HG03378 (cell line): ENCODE measurements at regions not wholly inside any gene's neighbourhood (a gene's known extent, or its start where the extent isn't known, plus 50 kb on each side); places are given as distances from the start of the nearest gene placed in this dataset.
"Not testable (repeated sequence)": the region's sequence is repeated elsewhere in the genome, so short reads cannot be mapped to it uniquely, and the experiment has no call there.

Experiments used
- ATAC-seq: cut with Tn5 transposase; IDR thresholded peaks from one replicate; pipeline ENCODE4 v1.9.1; 2021; ENCODE audit warnings: mild to moderate bottlenecking, moderate library complexity; ENCODE audit not compliant: unreplicated experiment

GRCh38 chr5:96110300-96110699, 148.6 kb upstream of the ELL2 start:
- ATAC-seq, result no peak

DNA sequence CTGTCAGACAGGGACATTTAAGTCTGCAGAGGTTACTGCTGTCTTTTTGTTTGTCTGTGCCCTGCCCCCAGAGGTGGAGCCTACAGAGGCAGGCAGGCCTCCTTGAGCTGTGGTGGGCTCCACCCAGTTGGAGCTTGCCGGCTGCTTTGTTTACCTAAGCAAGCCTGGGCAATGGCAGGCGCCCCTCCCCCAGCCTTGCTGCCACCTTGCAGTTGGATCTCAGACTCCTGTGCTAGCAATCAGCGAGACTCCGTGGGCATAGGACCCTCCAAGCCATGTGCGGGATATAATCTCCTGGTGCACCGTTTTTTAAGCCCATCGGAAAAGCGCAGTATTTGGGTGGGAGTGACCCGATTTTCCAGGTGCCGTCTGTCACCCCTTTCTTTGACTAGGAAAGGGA, 147.0 kb upstream of the ELL2 start:
- ATAC-seq, result not testable (repeated sequence)

GRCh38 chr5:96103829-96104228, 142.2 kb upstream of the ELL2 start:
- ATAC-seq, result not testable (repeated sequence)

- ATAC-seq, result no peak
Measured at GRCh38 chr5:96101358-96102089, 139.9 kb upstream of the ELL2 start.

DNA sequence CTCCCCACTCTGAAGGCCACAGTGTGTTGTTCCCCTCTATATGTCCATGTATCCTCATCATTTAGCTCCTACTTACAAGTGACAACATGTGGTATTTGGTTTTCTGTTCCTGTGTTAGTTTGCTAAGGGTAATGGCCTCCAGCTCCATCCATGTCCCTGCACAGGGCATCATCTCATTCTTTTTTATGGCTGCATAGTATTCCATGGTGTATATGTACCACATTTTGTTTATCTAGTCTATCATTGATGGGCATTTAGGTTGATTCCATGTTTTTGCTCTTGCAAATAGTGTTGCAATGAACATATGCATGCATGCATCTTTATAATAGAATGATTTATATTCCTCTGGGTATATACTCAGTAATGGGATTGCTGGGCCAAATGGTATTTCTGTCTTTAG, 135.8 kb upstream of the ELL2 start:
- ATAC-seq, result not testable (repeated sequence)

- no peak for ATAC-seq
Measured at GRCh38 chr5:96096724-96097123, 135.1 kb upstream of the ELL2 start.

DNA sequence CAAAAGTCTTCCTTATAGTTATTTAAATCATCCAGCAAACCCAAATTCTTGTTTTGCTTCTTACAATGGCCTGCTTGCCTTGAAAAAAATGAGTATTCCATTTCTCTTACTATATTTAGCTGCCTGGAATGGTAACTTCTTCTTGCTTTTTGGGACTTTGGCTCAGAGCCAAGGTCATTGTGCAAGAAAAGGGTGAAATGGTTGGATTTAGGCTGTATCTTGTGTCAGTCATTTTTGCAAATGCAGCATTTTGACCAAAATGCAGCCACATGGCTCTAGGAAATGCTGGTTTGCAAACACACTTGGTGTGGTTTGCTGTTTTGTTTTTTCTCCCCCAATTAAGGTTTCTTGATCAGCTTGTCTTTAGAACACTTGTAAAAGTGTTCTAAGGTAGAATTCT, 133.3 kb upstream of the ELL2 start:
- ATAC-seq, result no peak

DNA sequence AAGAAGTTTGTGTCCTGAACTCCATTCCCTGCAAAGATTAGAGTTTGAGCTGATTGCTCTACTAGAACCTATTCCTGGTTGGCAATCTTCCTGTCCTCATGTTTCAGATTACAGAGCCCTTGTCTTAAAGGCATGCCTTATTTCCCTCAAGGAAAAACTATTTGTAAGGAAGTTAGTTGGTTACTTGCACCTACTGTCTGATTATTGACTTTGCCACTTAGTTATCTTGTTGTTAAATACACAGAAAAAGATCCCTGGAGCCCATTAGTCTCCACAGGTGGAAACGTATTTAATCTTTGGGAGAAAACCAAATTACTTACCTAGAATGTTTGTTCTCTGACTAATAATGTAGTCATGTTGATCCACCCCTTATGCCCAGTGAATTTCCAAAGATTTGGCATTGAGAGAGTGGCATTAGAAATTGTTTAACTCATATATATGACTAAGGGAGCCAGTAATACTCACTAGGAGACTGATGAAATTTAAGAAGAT, 132.3 kb upstream of the ELL2 start:
- ATAC-seq, result no peak

DNA sequence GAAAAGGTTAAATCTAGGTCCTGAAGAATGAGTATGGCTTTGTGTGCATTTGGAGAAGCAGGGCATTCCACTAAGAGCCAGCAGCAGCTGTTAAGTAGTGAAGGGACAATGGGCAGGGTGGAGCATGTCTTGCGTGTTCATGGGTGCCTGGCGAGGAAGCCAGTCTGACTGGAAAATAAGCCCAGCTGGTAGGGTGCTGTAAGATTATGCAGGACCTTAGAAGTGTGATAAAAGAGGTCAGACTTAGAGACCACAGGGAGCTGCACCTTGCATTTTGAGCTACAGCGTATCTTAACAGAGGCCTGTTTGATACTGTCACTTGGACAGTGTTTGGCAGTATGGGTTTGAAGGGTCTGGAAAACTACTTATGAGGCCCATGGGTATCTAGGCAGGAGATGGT, 131.7 kb upstream of the ELL2 start:
- no peak for ATAC-seq

- no peak for ATAC-seq
Measured at GRCh38 chr5:96091874-96092273, 130.2 kb upstream of the ELL2 start.

- ATAC-seq, result no peak
Measured at GRCh38 chr5:96090215-96090614, 128.6 kb upstream of the ELL2 start.

- no peak for ATAC-seq
Measured at GRCh38 chr5:96088706-96089498, 127.3 kb upstream of the ELL2 start.

DNA sequence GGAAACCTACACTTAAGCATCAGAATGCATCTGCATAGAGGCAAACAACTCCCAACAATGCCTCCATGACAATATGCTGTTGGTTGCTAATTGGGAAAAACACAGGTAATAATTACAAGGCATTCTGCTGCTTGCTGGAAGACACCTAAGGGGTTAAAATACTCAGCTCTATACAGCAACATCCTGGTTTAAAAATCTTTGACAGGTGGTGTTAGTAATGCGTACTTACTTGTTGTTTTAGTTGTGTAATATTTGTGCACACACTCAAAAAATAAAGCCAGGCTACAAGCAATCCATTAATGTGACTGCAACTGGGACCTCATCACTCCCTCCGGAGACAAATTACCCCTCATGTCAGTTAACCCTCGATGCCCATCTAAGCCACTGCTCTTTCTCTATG, 126.3 kb upstream of the ELL2 start:
- no peak for ATAC-seq

DNA sequence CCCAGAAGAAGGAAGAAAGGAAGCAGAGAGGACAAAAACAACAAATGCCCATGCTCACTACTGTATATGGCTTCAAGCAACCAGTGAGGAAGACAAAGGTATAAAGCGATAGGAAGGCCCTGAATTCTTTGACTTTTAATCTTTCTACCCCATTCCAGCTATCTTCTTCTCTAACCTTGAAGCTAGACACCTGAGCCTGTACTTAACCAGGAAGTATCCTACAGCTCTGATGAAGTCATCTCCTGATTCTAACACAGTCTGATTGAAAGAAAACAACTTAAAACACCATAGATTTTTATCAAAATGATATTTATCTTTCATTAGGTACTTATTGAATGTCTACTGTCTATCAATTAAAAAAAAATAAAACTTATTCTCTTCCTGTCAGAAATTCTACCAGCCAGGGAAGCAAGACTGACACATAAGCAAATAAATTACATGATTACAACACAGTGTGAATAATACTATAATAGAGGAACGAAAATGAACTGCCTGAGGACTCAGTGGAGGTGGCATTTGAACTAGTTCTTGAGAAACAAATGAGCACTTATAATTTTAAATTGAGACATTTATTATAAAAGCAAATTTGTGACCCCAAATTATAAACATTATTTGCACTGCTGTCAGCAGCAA, 123.3 kb upstream of the ELL2 start:
- ATAC-seq, result no peak

GRCh38 chr5:96083361-96083881, 121.8 kb upstream of the ELL2 start:
- no peak for ATAC-seq

DNA sequence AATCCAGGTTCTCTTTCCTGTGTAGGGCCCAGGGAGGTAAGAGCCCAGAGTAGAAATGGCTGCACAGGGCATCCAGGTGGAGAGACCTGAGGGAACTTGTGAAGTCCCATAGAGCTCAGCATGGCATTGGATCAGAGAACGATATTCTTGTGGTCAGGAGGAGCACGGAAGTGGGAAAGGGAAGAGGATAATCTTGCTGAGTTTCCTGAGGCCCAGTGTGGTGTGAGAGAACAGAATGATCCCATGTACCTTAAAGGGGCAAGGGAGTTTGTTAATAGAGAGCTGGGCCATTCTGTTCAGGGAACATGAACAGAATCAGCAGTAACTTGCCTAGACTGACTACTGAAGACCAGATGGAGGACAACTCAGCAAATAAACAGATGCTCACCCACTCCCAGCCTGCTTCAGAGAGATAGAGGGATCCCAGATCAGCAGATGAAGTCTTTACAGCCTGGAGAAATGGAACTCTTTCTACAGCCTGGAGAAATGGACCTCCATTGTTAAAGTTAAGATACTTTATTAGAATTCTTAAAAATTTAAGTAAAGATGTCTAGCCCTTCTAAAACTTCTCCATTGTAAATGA, 119.7 kb upstream of the ELL2 start:
- no peak for ATAC-seq

- no peak for ATAC-seq
Measured at GRCh38 chr5:96080557-96080956, 118.9 kb upstream of the ELL2 start.

DNA sequence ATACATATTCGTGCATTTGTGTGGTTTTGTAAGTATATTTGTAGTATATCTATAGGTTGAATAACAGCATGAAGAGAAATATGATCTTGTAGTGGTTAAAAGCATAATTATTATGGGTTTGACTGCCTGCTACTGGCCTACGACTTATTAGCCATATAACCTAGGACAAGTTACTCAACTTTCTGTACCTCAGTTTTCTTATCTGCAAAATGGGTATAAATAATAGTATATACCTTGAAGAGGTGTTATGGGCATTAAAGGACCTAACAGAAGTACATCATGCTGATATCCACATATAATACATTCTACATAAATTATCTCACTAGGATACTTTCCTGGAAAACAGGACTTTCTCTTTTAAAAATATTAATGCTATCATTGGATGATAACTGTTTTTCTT, 118.3 kb upstream of the ELL2 start:
- ATAC-seq, result no peak

DNA sequence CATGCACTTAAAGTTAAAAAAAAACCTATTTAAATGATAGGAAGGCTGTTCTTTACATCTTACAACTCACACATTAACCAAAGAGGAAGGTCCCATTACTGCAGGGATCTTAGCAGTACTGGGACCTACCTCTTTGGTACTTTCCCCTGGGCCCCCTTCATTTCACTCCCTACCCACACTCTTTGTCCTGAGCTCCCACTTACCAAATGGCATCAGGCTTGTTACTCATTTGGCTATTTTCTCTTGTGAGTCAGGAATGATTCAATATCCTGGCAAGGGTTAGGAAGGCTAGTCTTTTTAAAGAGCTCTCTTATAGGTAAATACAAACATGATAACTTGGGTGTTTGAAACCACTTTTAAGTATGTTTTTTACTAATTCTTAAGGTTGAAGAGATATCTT, 117.4 kb upstream of the ELL2 start:
- no peak for ATAC-seq

- no peak for ATAC-seq
Measured at GRCh38 chr5:96076451-96076850, 114.8 kb upstream of the ELL2 start.

GRCh38 chr5:96075579-96076289, 114.1 kb upstream of the ELL2 start:
- no peak for ATAC-seq
